Mammary epithelial cell (primary cell): ENCODE measurements at regions not wholly inside any gene's neighbourhood (a gene's known extent, or its start where the extent isn't known, plus 50 kb on each side); places are given as distances from the start of the nearest gene placed in this dataset.

ENCODE experiments used
- EZH2 ChIP-seq: IDR thresholded peaks from 2 replicates; pipeline ENCODE4 v1.6.1; 2012; ENCODE audit warnings: low read length, inconsistent platforms, borderline replicate concordance
- TF ChIP-seq, protein P1 (sequence below), 2 donors: IDR thresholded peaks in 1 of 2; conservative IDR thresholded peaks in 1 of 2; 2 replicates each; pipeline ENCODE4 v1.5.1; 2011 to 2012; ENCODE audit warnings: inconsistent platforms in 2 of 2, low read length in 2 of 2, mild to moderate bottlenecking in 2 of 2, control low read depth in 1 of 2, low read depth in 1 of 2; ENCODE audit not compliant: insufficient read depth in 1 of 2; ENCODE audit errors: extremely low read depth in 1 of 2

- TF ChIP-seq, protein P1, sequence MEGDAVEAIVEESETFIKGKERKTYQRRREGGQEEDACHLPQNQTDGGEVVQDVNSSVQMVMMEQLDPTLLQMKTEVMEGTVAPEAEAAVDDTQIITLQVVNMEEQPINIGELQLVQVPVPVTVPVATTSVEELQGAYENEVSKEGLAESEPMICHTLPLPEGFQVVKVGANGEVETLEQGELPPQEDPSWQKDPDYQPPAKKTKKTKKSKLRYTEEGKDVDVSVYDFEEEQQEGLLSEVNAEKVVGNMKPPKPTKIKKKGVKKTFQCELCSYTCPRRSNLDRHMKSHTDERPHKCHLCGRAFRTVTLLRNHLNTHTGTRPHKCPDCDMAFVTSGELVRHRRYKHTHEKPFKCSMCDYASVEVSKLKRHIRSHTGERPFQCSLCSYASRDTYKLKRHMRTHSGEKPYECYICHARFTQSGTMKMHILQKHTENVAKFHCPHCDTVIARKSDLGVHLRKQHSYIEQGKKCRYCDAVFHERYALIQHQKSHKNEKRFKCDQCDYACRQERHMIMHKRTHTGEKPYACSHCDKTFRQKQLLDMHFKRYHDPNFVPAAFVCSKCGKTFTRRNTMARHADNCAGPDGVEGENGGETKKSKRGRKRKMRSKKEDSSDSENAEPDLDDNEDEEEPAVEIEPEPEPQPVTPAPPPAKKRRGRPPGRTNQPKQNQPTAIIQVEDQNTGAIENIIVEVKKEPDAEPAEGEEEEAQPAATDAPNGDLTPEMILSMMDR (conservative IDR thresholded peaks at IDR 0.05 in 1 of 2, IDR thresholded peaks at IDR 0.05 in 1 of 2; ENCODE audit: extremely low read depth in 1 of 2, insufficient read depth in 1 of 2, low read depth in 1 of 2, low read length in 2 of 2) = no peak
- TF ChIP-seq EZH2 = no peak
Observed at GRCh38 chrX:124518885-124519284, 172.5 kb downstream of the SH2D1A start.
